ENCODE measurements at regions not wholly inside any gene's neighbourhood (a gene's known extent, or its start where the extent isn't known, plus 50 kb on each side); places are given as distances from the start of the nearest gene placed in this dataset.

GRCh38 chr2:204078003-204078698 lies 141.6 kb downstream of the ICOS start:
- Histone ChIP-seq H3K27me3 (ENCODE audit: insufficient read depth, insufficient read length) (no peaks in the 10 kb centered on the region), H3K4me3 (ENCODE audit: insufficient read length, low read depth) (no peak overlapping the region), H3K36me3 (ENCODE audit: insufficient read depth, insufficient read length, low read length) (no peaks in the 10 kb centered on the region), H3K9me3 (ENCODE audit: insufficient read depth, low read length) (0 out of 2 replicates have a peak, but pooled peaks cover 7% of the 10 kb centered on the region), H3K9ac (ENCODE audit: insufficient read length, low read depth) (no peak overlapping the region), H3K4me1 (ENCODE audit: insufficient read depth, insufficient read length) (no peaks in the 10 kb centered on the region)
- no peak for DNase-seq (ENCODE audit: low read depth, low spot score)
- TF ChIP-seq ZNF274 (IDR thresholded peaks at IDR 0.05; ENCODE audit: low read depth, low read length), result no peak
- no peak for TF ChIP-seq SUZ12 (IDR thresholded peaks at IDR 0.05; ENCODE audit: extremely low read depth, insufficient read depth, insufficient read length)
- TF ChIP-seq YY1 (IDR thresholded peaks at IDR 0.05; ENCODE audit: insufficient read depth, insufficient read length), result no peak

- TF ChIP-seq ZNF274 (IDR thresholded peaks at IDR 0.05; ENCODE audit: low read depth, low read length) (no peak), SUZ12 (IDR thresholded peaks at IDR 0.05; ENCODE audit: extremely low read depth, insufficient read depth, insufficient read length) (no peak), YY1 (IDR thresholded peaks at IDR 0.05; ENCODE audit: insufficient read depth, insufficient read length) (no peak)
- DNase-seq (ENCODE audit: low read depth, low spot score), result no peak
- no peak overlapping the region for H3K4me3 ChIP-seq (ENCODE audit: insufficient read length, low read depth)
- no peaks in the 10 kb centered on the region for H3K27me3 ChIP-seq (ENCODE audit: insufficient read depth, insufficient read length)
- no peak overlapping the region for H3K9ac ChIP-seq (ENCODE audit: insufficient read length, low read depth)
- no peaks in the 10 kb centered on the region for H3K4me1 ChIP-seq (ENCODE audit: insufficient read depth, insufficient read length)
- peaks cover 17% of the 10 kb centered on the region; the same call in 1 of the 2 replicates for H3K9me3 ChIP-seq (ENCODE audit: insufficient read depth, low read length)
- H3K36me3 ChIP-seq (ENCODE audit: insufficient read depth, insufficient read length, low read length), result no peaks in the 10 kb centered on the region
Measured at GRCh38 chr2:204081487-204082425, 145.2 kb downstream of the ICOS start.

GRCh38 chr2:204086167-204086566 lies 149.6 kb downstream of the ICOS start:
- no peak for DNase-seq (ENCODE audit: low read depth, low spot score)
- Histone ChIP-seq H3K4me1 (ENCODE audit: insufficient read depth, insufficient read length) (no peaks in the 10 kb centered on the region), H3K4me3 (ENCODE audit: insufficient read length, low read depth) (no peak overlapping the region), H3K36me3 (ENCODE audit: insufficient read depth, insufficient read length, low read length) (no peaks in the 10 kb centered on the region), H3K9ac (ENCODE audit: insufficient read length, low read depth) (no peak overlapping the region), H3K9me3 (ENCODE audit: insufficient read depth, low read length) (peaks cover 10% of the 10 kb centered on the region; the same call in 1 of the 2 replicates), H3K27me3 (ENCODE audit: insufficient read depth, insufficient read length) (no peaks in the 10 kb centered on the region)
- no peak for TF ChIP-seq ZNF274 (IDR thresholded peaks at IDR 0.05; ENCODE audit: low read depth, low read length)
- no peak for TF ChIP-seq SUZ12 (IDR thresholded peaks at IDR 0.05; ENCODE audit: extremely low read depth, insufficient read depth, insufficient read length)
- no peak for TF ChIP-seq YY1 (IDR thresholded peaks at IDR 0.05; ENCODE audit: insufficient read depth, insufficient read length)

GRCh38 chr2:204089105-204089504 lies 152.5 kb downstream of the ICOS start:
- TF ChIP-seq ZNF274 (IDR thresholded peaks at IDR 0.05; ENCODE audit: low read depth, low read length) (no peak), YY1 (IDR thresholded peaks at IDR 0.05; ENCODE audit: insufficient read depth, insufficient read length) (no peak), SUZ12 (IDR thresholded peaks at IDR 0.05; ENCODE audit: extremely low read depth, insufficient read depth, insufficient read length) (no peak)
- Histone ChIP-seq H3K4me1 (ENCODE audit: insufficient read depth, insufficient read length) (no peaks in the 10 kb centered on the region), H3K9me3 (ENCODE audit: insufficient read depth, low read length) (peaks cover 10% of the 10 kb centered on the region; the same call in 1 of the 2 replicates), H3K4me3 (ENCODE audit: insufficient read length, low read depth) (no peak overlapping the region), H3K9ac (ENCODE audit: insufficient read length, low read depth) (no peak overlapping the region), H3K36me3 (ENCODE audit: insufficient read depth, insufficient read length, low read length) (no peaks in the 10 kb centered on the region), H3K27me3 (ENCODE audit: insufficient read depth, insufficient read length) (no peaks in the 10 kb centered on the region)
- no peak for DNase-seq (ENCODE audit: low read depth, low spot score)

GRCh38 chr2:204089574-204089973 lies 153.0 kb downstream of the ICOS start:
- H3K4me3 ChIP-seq (ENCODE audit: insufficient read length, low read depth), result no peak overlapping the region
- peaks cover 10% of the 10 kb centered on the region; the same call in 1 of the 2 replicates for H3K9me3 ChIP-seq (ENCODE audit: insufficient read depth, low read length)
- no peak overlapping the region for H3K9ac ChIP-seq (ENCODE audit: insufficient read length, low read depth)
- no peak for DNase-seq (ENCODE audit: low read depth, low spot score)
- no peaks in the 10 kb centered on the region for H3K36me3 ChIP-seq (ENCODE audit: insufficient read depth, insufficient read length, low read length)
- H3K4me1 ChIP-seq (ENCODE audit: insufficient read depth, insufficient read length), result no peaks in the 10 kb centered on the region
- no peak for TF ChIP-seq YY1 (IDR thresholded peaks at IDR 0.05; ENCODE audit: insufficient read depth, insufficient read length)
- TF ChIP-seq SUZ12 (IDR thresholded peaks at IDR 0.05; ENCODE audit: extremely low read depth, insufficient read depth, insufficient read length), result no peak
- TF ChIP-seq ZNF274 (IDR thresholded peaks at IDR 0.05; ENCODE audit: low read depth, low read length), result no peak
- H3K27me3 ChIP-seq (ENCODE audit: insufficient read depth, insufficient read length), result no peaks in the 10 kb centered on the region

- no peaks in the 10 kb centered on the region for H3K27me3 ChIP-seq (ENCODE audit: insufficient read depth, insufficient read length)
- H3K9me3 ChIP-seq (ENCODE audit: insufficient read depth, low read length), result peaks cover 5% of the 10 kb centered on the region; the same call in 1 of the 2 replicates
- H3K36me3 ChIP-seq (ENCODE audit: insufficient read depth, insufficient read length, low read length), result no peaks in the 10 kb centered on the region
- no peak overlapping the region for H3K9ac ChIP-seq (ENCODE audit: insufficient read length, low read depth)
- DNase-seq (ENCODE audit: low read depth, low spot score), result no peak
- no peaks in the 10 kb centered on the region for H3K4me1 ChIP-seq (ENCODE audit: insufficient read depth, insufficient read length)
- TF ChIP-seq SUZ12 (IDR thresholded peaks at IDR 0.05; ENCODE audit: extremely low read depth, insufficient read depth, insufficient read length) (no peak), ZNF274 (IDR thresholded peaks at IDR 0.05; ENCODE audit: low read depth, low read length) (no peak), YY1 (IDR thresholded peaks at IDR 0.05; ENCODE audit: insufficient read depth, insufficient read length) (no peak)
- no peak overlapping the region for H3K4me3 ChIP-seq (ENCODE audit: insufficient read length, low read depth)
Measured at GRCh38 chr2:204090021-204090420, 153.5 kb downstream of the ICOS start.

GRCh38 chr2:204104811-204105210 lies 168.2 kb downstream of the ICOS start:
- TF ChIP-seq SUZ12 (IDR thresholded peaks at IDR 0.05; ENCODE audit: extremely low read depth, insufficient read depth, insufficient read length), result no peak
- TF ChIP-seq YY1 (IDR thresholded peaks at IDR 0.05; ENCODE audit: insufficient read depth, insufficient read length), result no peak
- TF ChIP-seq ZNF274 (IDR thresholded peaks at IDR 0.05; ENCODE audit: low read depth, low read length), result no peak
- Histone ChIP-seq H3K4me1 (ENCODE audit: insufficient read depth, insufficient read length) (no peaks in the 10 kb centered on the region), H3K4me3 (ENCODE audit: insufficient read length, low read depth) (no peak overlapping the region), H3K36me3 (ENCODE audit: insufficient read depth, insufficient read length, low read length) (no peaks in the 10 kb centered on the region), H3K27me3 (ENCODE audit: insufficient read depth, insufficient read length) (no peaks in the 10 kb centered on the region), H3K9ac (ENCODE audit: insufficient read length, low read depth) (no peak overlapping the region), H3K9me3 (ENCODE audit: insufficient read depth, low read length) (no peaks in the 10 kb centered on the region)
- no peak for DNase-seq (ENCODE audit: low read depth, low spot score)

Measured in NT2/D1 (cell line).